Osteocyte (in vitro differentiated cells): ENCODE measurements at regions not wholly inside any gene's neighbourhood (a gene's known extent, or its start where the extent isn't known, plus 50 kb on each side); places are given as distances from the start of the nearest gene placed in this dataset.

Source experiments
- DNase-seq: peaks from one replicate; pipeline ENCODE4 v3.0.0; 2021; ENCODE audit warnings: mixed read lengths; ENCODE audit not compliant: unreplicated experiment; ENCODE audit errors: extremely low spot score
- H3K27ac Mint-ChIP-seq: one replicate; pipeline ENCODE4 v1.8.0; 2021; ENCODE audit warnings: mild to moderate bottlenecking, mixed read lengths; ENCODE audit not compliant: unreplicated experiment
- H3K27me3 Mint-ChIP-seq: one replicate; pipeline ENCODE4 v1.8.0; 2021; ENCODE audit warnings: mixed read lengths; ENCODE audit not compliant: unreplicated experiment
- H3K36me3 Mint-ChIP-seq: one replicate; pipeline ENCODE4 v1.8.0; 2021; ENCODE audit warnings: mixed read lengths; ENCODE audit not compliant: unreplicated experiment
- H3K4me1 Mint-ChIP-seq: one replicate; pipeline ENCODE4 v1.8.0; 2021; ENCODE audit warnings: mixed read lengths; ENCODE audit not compliant: unreplicated experiment
- H3K4me3 Mint-ChIP-seq: one replicate; pipeline ENCODE4 v1.8.0; 2021; ENCODE audit warnings: mild to moderate bottlenecking, moderate library complexity, mixed read lengths; ENCODE audit not compliant: unreplicated experiment
- H3K9me3 Mint-ChIP-seq: one replicate; pipeline ENCODE4 v1.8.0; 2021; ENCODE audit warnings: mixed read lengths; ENCODE audit not compliant: unreplicated experiment
- CTCF ChIP-seq: fragments of 200-600 bp; sonication (generic); IDR thresholded peaks from 2 replicates; pipeline ENCODE4 v1.5.0; 2021; ENCODE audit warnings: antibody characterized with exemption, mild to moderate bottlenecking, moderate library complexity

DNA sequence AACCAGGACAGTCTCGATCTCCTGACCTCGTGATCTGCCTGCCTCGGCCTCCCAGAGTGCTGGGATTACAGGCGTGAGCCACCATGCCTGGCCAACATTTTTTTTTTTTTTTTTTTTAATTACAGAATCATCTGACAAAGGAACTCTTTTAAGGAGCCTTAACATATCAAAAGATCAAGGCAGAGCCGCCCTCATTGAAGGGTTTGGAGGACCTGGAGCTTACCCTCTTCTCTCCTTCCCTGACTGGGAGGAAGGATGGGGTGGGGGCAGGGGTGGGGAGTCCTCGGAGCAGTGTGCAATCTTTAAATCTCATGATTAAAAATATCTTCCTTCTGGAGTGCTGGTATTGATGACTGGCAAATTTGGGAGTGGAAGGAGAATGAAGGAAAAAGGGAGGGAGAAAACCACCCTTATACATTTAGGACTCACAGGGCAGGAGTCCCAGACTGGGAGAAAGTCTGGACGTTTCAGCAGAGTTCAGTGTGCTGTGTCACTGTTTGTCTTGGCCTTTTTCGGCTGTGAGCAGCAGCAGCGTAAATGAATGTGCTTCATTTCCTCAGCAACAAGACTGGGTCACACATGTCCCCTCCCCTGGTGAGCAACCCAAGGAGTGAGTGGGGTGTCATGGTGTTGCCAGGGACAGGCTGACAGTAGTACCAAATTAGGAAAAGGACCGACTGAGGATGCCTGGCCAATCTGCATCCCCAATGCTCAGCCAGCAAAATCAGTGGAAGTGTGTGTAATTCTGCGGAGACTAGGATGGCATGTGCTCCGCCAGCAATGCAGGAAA is 115.3 kb upstream of the BNC2 start:
- no peak overlapping the region for H3K4me3 Mint-ChIP-seq
- H3K4me1 Mint-ChIP-seq, result peaks cover 20% of the 10 kb centered on the region
- TF ChIP-seq CTCF, result no peak
- no peak for DNase-seq
- no peaks in the 10 kb centered on the region for H3K9me3 Mint-ChIP-seq
- peak overlapping the region; percentile 78 for H3K27ac Mint-ChIP-seq
- H3K36me3 Mint-ChIP-seq, result no peaks in the 10 kb centered on the region
- H3K27me3 Mint-ChIP-seq, result no peaks in the 10 kb centered on the region

- TF ChIP-seq CTCF, result no peak
- no peaks in the 10 kb centered on the region for H3K9me3 Mint-ChIP-seq
- no peak overlapping the region for H3K27ac Mint-ChIP-seq
- H3K36me3 Mint-ChIP-seq, result no peaks in the 10 kb centered on the region
- DNase-seq, result no peak
- no peaks in the 10 kb centered on the region for H3K27me3 Mint-ChIP-seq
- no peak overlapping the region for H3K4me3 Mint-ChIP-seq
- peaks cover 20% of the 10 kb centered on the region for H3K4me1 Mint-ChIP-seq
These were observed 112.4 kb upstream of the BNC2 start for GRCh38 chr9:16982780-16983310.

DNA sequence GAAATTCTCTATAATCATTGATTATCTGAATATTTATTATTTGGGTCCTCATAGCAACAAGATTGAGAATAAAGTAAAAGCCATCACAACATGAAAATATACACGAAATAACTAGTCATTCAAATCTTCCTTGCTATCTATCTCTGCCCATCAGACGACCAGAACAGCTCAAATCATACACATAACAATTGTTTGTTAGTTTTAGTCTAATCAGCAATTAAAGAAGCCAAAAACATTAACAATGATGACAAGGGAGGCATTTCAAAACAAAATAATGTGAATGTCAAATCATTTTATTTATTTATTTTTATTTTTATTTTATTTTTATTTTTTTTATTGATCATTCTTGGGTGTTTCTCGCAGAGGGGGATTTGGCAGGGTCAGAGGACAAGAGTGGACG is 106.0 kb upstream of the BNC2 start:
- Mint-ChIP-seq H3K27me3 (no peaks in the 10 kb centered on the region), H3K4me1 (no peaks in the 10 kb centered on the region), H3K9me3 (no peaks in the 10 kb centered on the region), H3K27ac (no peak overlapping the region), H3K4me3 (no peak overlapping the region), H3K36me3 (no peaks in the 10 kb centered on the region)
- TF ChIP-seq CTCF, result no peak
- DNase-seq, result no peak

- Mint-ChIP-seq H3K4me3 (no peak overlapping the region), H3K27me3 (no peaks in the 10 kb centered on the region), H3K27ac (no peak overlapping the region), H3K36me3 (no peaks in the 10 kb centered on the region), H3K9me3 (no peaks in the 10 kb centered on the region), H3K4me1 (no peaks in the 10 kb centered on the region)
- no peak for TF ChIP-seq CTCF
- DNase-seq, result no peak
These were observed 104.0 kb upstream of the BNC2 start for GRCh38 chr9:16974436-16974835.

GRCh38 chr9:16970321-16970720 is 99.9 kb upstream of the BNC2 start:
- TF ChIP-seq CTCF, result no peak
- no peak for DNase-seq
- H3K4me1 Mint-ChIP-seq, result no peaks in the 10 kb centered on the region

More at GRCh38 chr9:16970321-16970720, 99.9 kb upstream of the BNC2 start:
- no peak overlapping the region for H3K4me3 Mint-ChIP-seq
- no peaks in the 10 kb centered on the region for H3K9me3 Mint-ChIP-seq
- H3K27ac Mint-ChIP-seq, result no peak overlapping the region
- H3K27me3 Mint-ChIP-seq, result no peaks in the 10 kb centered on the region
- H3K36me3 Mint-ChIP-seq, result no peaks in the 10 kb centered on the region
